HCT116 (cell line): ENCODE measurements at regions not wholly inside any gene's neighbourhood (a gene's known extent, or its start where the extent isn't known, plus 50 kb on each side); places are given as distances from the start of the nearest gene placed in this dataset.
"Not testable (repeated sequence)": the region's sequence is repeated elsewhere in the genome, so short reads cannot be mapped to it uniquely, and the experiment has no call there.

Experiments used
- CTCF ChIP-seq, 3 experiments: fragments of 200-600 bp in 1 of 3; sonication (generic) in 1 of 3; IDR thresholded peaks in 2 of 3; conservative IDR thresholded peaks in 1 of 3; 2 replicates each; pipeline ENCODE4 v1.5.1; 2012 to 2017; ENCODE audit warnings: low read depth in 2 of 3, low read length in 2 of 3, antibody characterized with exemption in 1 of 3, borderline replicate concordance in 1 of 3, control low read depth in 1 of 3, mild to moderate bottlenecking in 1 of 3, mixed read lengths in 1 of 3, mixed run types in 1 of 3, moderate library complexity in 1 of 3; ENCODE audit not compliant: insufficient read depth in 1 of 3
- EGR1 ChIP-seq: IDR thresholded peaks from 2 replicates; pipeline ENCODE4 v1.6.1; 2012; ENCODE audit warnings: low read depth
- ELF1 ChIP-seq: IDR thresholded peaks from 2 replicates; pipeline ENCODE4 v1.6.1; 2012; ENCODE audit warnings: low read depth, borderline replicate concordance
- POLR2A ChIP-seq: IDR thresholded peaks from 2 replicates; pipeline ENCODE4 v1.7.0; 2011; ENCODE audit warnings: borderline replicate concordance; ENCODE audit not compliant: insufficient read depth, insufficient read length; ENCODE audit errors: extremely low read depth
- POLR2AphosphoS5 ChIP-seq: IDR thresholded peaks from 2 replicates; pipeline ENCODE4 v1.6.1; 2011; ENCODE audit warnings: mild to moderate bottlenecking, low read depth, low read length, moderate library complexity
- REST ChIP-seq: IDR thresholded peaks from 2 replicates; pipeline ENCODE4 v1.6.1; 2012; ENCODE audit warnings: low read depth
- ZFX ChIP-seq: fragments of 450-650 bp; IDR thresholded peaks from 2 replicates; pipeline ENCODE4 v1.6.1; 2017

GRCh38 chr9:135181841-135182240 is 94.4 kb downstream of the OLFM1 start:
- not testable (repeated sequence) for TF ChIP-seq CTCF (IDR thresholded peaks at IDR 0.05 in 2 of 3, conservative IDR thresholded peaks at IDR 0.05 in 1 of 3; ENCODE audit: borderline replicate concordance in 1 of 3, insufficient read depth in 1 of 3, low read depth in 2 of 3, low read length in 2 of 3); ELF1; POLR2AphosphoS5; POLR2A; ZFX; REST; EGR1
